Activated CD8-positive, alpha-beta T cell treated with anti-CD3 and anti-CD28 coated beads, Interleukin-2, amount 10 ng/mL, durations not matched to agents 7 days and 5 days (primary cell): ENCODE measurements at regions not wholly inside any gene's neighbourhood (a gene's known extent, or its start where the extent isn't known, plus 50 kb on each side); places are given as distances from the start of the nearest gene placed in this dataset.
"Not testable (repeated sequence)": the region's sequence is repeated elsewhere in the genome, so short reads cannot be mapped to it uniquely, and the experiment has no call there.

Experiments used
- ATAC-seq: fragments of 150-1000 bp; cut with Tn5 transposase; one replicate; pipeline ENCODE4 v1.10.0; 2021; ENCODE audit warnings: moderate library complexity
- CTCF ChIA-PET: fragments of 350-600 bp; sonication (Branson Sonifier 250); formaldehyde crosslinking; loops from one replicate; lab custom pipeline; 2021; ENCODE audit warnings: antibody characterized with exemption; lab: Charles Lee
- POLR2A ChIA-PET: fragments of 350-600 bp; sonication (Branson Sonifier 250); formaldehyde crosslinking; loops from one replicate; lab custom pipeline; 2021; ENCODE audit warnings: antibody characterized with exemption; lab: Charles Lee
- DNase-seq: peaks from one replicate; pipeline ENCODE4 v3.0.0-alpha.2; 2020
- H3K27ac Mint-ChIP-seq: one replicate; pipeline ENCODE4 v1.8.0; 2021; ENCODE audit warnings: mild to moderate bottlenecking, mixed read lengths
- H3K27me3 Mint-ChIP-seq: one replicate; pipeline ENCODE4 v1.8.0; 2021; ENCODE audit warnings: low read depth, mixed read lengths
- H3K36me3 Mint-ChIP-seq: one replicate; pipeline ENCODE4 v1.8.0; 2021; ENCODE audit warnings: low read depth, mixed read lengths
- H3K4me1 Mint-ChIP-seq: one replicate; pipeline ENCODE4 v1.8.0; 2021; ENCODE audit warnings: low read depth, mixed read lengths
- H3K4me3 Mint-ChIP-seq: one replicate; pipeline ENCODE4 v1.8.0; 2021; ENCODE audit warnings: mild to moderate bottlenecking, mixed read lengths
- H3K9me3 Mint-ChIP-seq: one replicate; pipeline ENCODE4 v1.8.0; 2022; ENCODE audit warnings: mixed read lengths; ENCODE audit not compliant: insufficient read depth

GRCh38 chr5:115720888-115721287, 95.1 kb upstream of the TMED7 start:
- DNase-seq = no peak
- Mint-ChIP-seq H3K4me1 (no peaks in the 10 kb centered on the region), H3K27me3 (peaks cover 25% of the 10 kb centered on the region), H3K4me3 (no peak overlapping the region), H3K27ac (no peak overlapping the region), H3K9me3 (no peaks in the 10 kb centered on the region), H3K36me3 (no peaks in the 10 kb centered on the region)
- ChIA-PET POLR2A (no interaction called here), CTCF (no interaction called here)
- no peak for ATAC-seq

GRCh38 chr5:115718927-115719326, 93.1 kb upstream of the TMED7 start:
- no peak overlapping the region for H3K4me3 Mint-ChIP-seq
- ATAC-seq (no peak), DNase-seq (no peak)
- H3K27me3 Mint-ChIP-seq = peaks cover 28% of the 10 kb centered on the region
- no peaks in the 10 kb centered on the region for H3K9me3 Mint-ChIP-seq
- no peaks in the 10 kb centered on the region for H3K4me1 Mint-ChIP-seq
- ChIA-PET POLR2A (no interaction called here), CTCF (no interaction called here)
- no peak overlapping the region for H3K27ac Mint-ChIP-seq
- H3K36me3 Mint-ChIP-seq = no peaks in the 10 kb centered on the region

GRCh38 chr5:115713408-115713807, 87.6 kb upstream of the TMED7 start:
- CTCF ChIA-PET = no interaction called here

GRCh38 chr5:115709585-115709984, 83.7 kb upstream of the TMED7 start:
- no peak for ATAC-seq
- no peaks in the 10 kb centered on the region for H3K36me3 Mint-ChIP-seq
- DNase-seq = no peak
- ChIA-PET POLR2A (no interaction called here), CTCF (no interaction called here)
- H3K27me3 Mint-ChIP-seq = peaks cover 8% of the 10 kb centered on the region
- no peak overlapping the region for H3K4me3 Mint-ChIP-seq
- no peaks in the 10 kb centered on the region for H3K9me3 Mint-ChIP-seq
- no peaks in the 10 kb centered on the region for H3K4me1 Mint-ChIP-seq
- no peak overlapping the region for H3K27ac Mint-ChIP-seq

More at GRCh38 chr5:115713408-115713807, 87.6 kb upstream of the TMED7 start:
- Mint-ChIP-seq H3K27me3 (peaks cover 19% of the 10 kb centered on the region), H3K36me3 (no peaks in the 10 kb centered on the region), H3K9me3 (no peaks in the 10 kb centered on the region), H3K4me1 (no peaks in the 10 kb centered on the region), H3K27ac (no peak overlapping the region), H3K4me3 (no peak overlapping the region)
- DNase-seq (no peak), ATAC-seq (no peak)
- POLR2A ChIA-PET = no interaction called here

- H3K36me3 Mint-ChIP-seq = no peaks in the 10 kb centered on the region
- ATAC-seq (no peak), DNase-seq (no peak)
- H3K4me3 Mint-ChIP-seq = no peak overlapping the region
- peaks cover 8% of the 10 kb centered on the region for H3K27me3 Mint-ChIP-seq
- CTCF ChIA-PET = no interaction called here
- H3K27ac Mint-ChIP-seq = no peak overlapping the region
- no peaks in the 10 kb centered on the region for H3K9me3 Mint-ChIP-seq
- no peaks in the 10 kb centered on the region for H3K4me1 Mint-ChIP-seq
- POLR2A ChIA-PET = no interaction called here
These were observed 83.1 kb upstream of the TMED7 start for GRCh38 chr5:115708819-115709477.

GRCh38 chr5:115703514-115703913, 77.7 kb upstream of the TMED7 start:
- Mint-ChIP-seq H3K4me3 (no peak overlapping the region), H3K36me3 (no peaks in the 10 kb centered on the region), H3K27ac (no peak overlapping the region), H3K27me3 (peaks cover 6% of the 10 kb centered on the region), H3K9me3 (no peaks in the 10 kb centered on the region), H3K4me1 (no peaks in the 10 kb centered on the region)
- ChIA-PET POLR2A (no interaction called here), CTCF (no interaction called here)
- no peak for DNase-seq
- no peak for ATAC-seq

GRCh38 chr5:115702025-115702424, 76.2 kb upstream of the TMED7 start:
- ChIA-PET CTCF (no interaction called here), POLR2A (no interaction called here)
- no peaks in the 10 kb centered on the region for H3K9me3 Mint-ChIP-seq
- no peak overlapping the region for H3K4me3 Mint-ChIP-seq
- H3K27ac Mint-ChIP-seq = no peak overlapping the region
- no peaks in the 10 kb centered on the region for H3K36me3 Mint-ChIP-seq
- no peaks in the 10 kb centered on the region for H3K4me1 Mint-ChIP-seq
- ATAC-seq (no peak), DNase-seq (no peak)
- H3K27me3 Mint-ChIP-seq = peaks cover 8% of the 10 kb centered on the region

- Mint-ChIP-seq H3K4me3 (no peak overlapping the region), H3K27me3 (peaks cover 12% of the 10 kb centered on the region), H3K27ac (no peak overlapping the region), H3K4me1 (no peaks in the 10 kb centered on the region), H3K36me3 (no peaks in the 10 kb centered on the region), H3K9me3 (no peaks in the 10 kb centered on the region)
- ChIA-PET CTCF (no interaction called here), POLR2A (no interaction called here)
- ATAC-seq (no peak), DNase-seq (no peak)
These were observed 74.1 kb upstream of the TMED7 start for GRCh38 chr5:115699967-115700366.

- H3K4me1 Mint-ChIP-seq = no peaks in the 10 kb centered on the region
- ChIA-PET CTCF (no interaction called here), POLR2A (no interaction called here)
- DNase-seq = no peak
- no peak overlapping the region for H3K27ac Mint-ChIP-seq
- peaks cover 18% of the 10 kb centered on the region for H3K27me3 Mint-ChIP-seq
- no peaks in the 10 kb centered on the region for H3K9me3 Mint-ChIP-seq
- ATAC-seq = no peak
- H3K36me3 Mint-ChIP-seq = no peaks in the 10 kb centered on the region
- no peak overlapping the region for H3K4me3 Mint-ChIP-seq
These were observed 70.4 kb upstream of the TMED7 start for GRCh38 chr5:115696141-115696650.

- ChIA-PET CTCF (no interaction called here), POLR2A (no interaction called here)
- no peaks in the 10 kb centered on the region for H3K4me1 Mint-ChIP-seq
- DNase-seq = no peak
- no peaks in the 10 kb centered on the region for H3K9me3 Mint-ChIP-seq
- no peak for ATAC-seq
- no peak overlapping the region for H3K27ac Mint-ChIP-seq
- H3K27me3 Mint-ChIP-seq = peaks cover 16% of the 10 kb centered on the region
- no peak overlapping the region for H3K4me3 Mint-ChIP-seq
- no peaks in the 10 kb centered on the region for H3K36me3 Mint-ChIP-seq
These were observed 69.6 kb upstream of the TMED7 start for GRCh38 chr5:115695310-115695880.

GRCh38 chr5:115691814-115692213, 66.0 kb upstream of the TMED7 start:
- H3K4me1 Mint-ChIP-seq, DNase-seq, H3K4me3 Mint-ChIP-seq, CTCF ChIA-PET, H3K36me3 Mint-ChIP-seq, POLR2A ChIA-PET, ATAC-seq, H3K9me3 Mint-ChIP-seq, H3K27ac Mint-ChIP-seq: not testable (repeated sequence)
- H3K27me3 Mint-ChIP-seq = peaks cover 22% of the 10 kb centered on the region

GRCh38 chr5:115686738-115687074, 60.9 kb upstream of the TMED7 start:
- no peaks in the 10 kb centered on the region for H3K36me3 Mint-ChIP-seq
- no peaks in the 10 kb centered on the region for H3K4me1 Mint-ChIP-seq
- no peak overlapping the region for H3K4me3 Mint-ChIP-seq
- peaks cover 22% of the 10 kb centered on the region for H3K27me3 Mint-ChIP-seq
- no peaks in the 10 kb centered on the region for H3K9me3 Mint-ChIP-seq
- ChIA-PET CTCF (no interaction called here), POLR2A (no interaction called here)
- ATAC-seq = no peak
- DNase-seq = no peak
- H3K27ac Mint-ChIP-seq = no peak overlapping the region
